Esophagus muscularis mucosa (tissue), 4 donors: ENCODE measurements at regions not wholly inside any gene's neighbourhood (a gene's known extent, or its start where the extent isn't known, plus 50 kb on each side); places are given as distances from the start of the nearest gene placed in this dataset.

Source experiments
- DNase-seq: peaks from one replicate; pipeline ENCODE4 v3.0.0-alpha.2; 2017; ENCODE audit errors: extremely low spot score
- H3K27ac ChIP-seq, 4 donors: fragments of 200-600 bp; sonication (generic); replicated peaks in 1 of 4; 1 replicate in 3 of 4; 2 replicates in 1 of 4; pipeline ENCODE4 v1.5.1; 2016 to 2019; ENCODE audit warnings: mild to moderate bottlenecking in 1 of 4
- H3K27me3 ChIP-seq, 4 donors: fragments of 200-600 bp; sonication (generic); one replicate each; pipeline versions ENCODE4 v1.5.1 to v1.6.0; 2016 to 2019
- H3K36me3 ChIP-seq, 4 donors: fragments of 200-600 bp; sonication (generic); one replicate each; pipeline ENCODE4 v1.5.1; 2016 to 2019
- H3K4me1 ChIP-seq, 4 donors: fragments of 200-600 bp; sonication (generic); one replicate each; pipeline ENCODE4 v1.5.1; 2016 to 2019
- H3K4me3 ChIP-seq, 4 donors: fragments of 200-600 bp; sonication (generic); 1 replicate in 2 of 4; 2 replicates in 2 of 4; pipeline ENCODE4 v1.5.1; 2016 to 2019; ENCODE audit warnings: mild to moderate bottlenecking in 4 of 4, moderate library complexity in 1 of 4
- H3K9me3 ChIP-seq, 4 donors: fragments of 200-600 bp; sonication (generic); 1 replicate in 3 of 4; 2 replicates in 1 of 4; pipeline ENCODE4 v1.5.1; 2016 to 2019
- CTCF ChIP-seq, 3 experiments: fragments of 200-600 bp in 2 of 3; fragments of 450-650 bp in 1 of 3; sonication (generic) in 2 of 3; IDR thresholded peaks; one replicate each; pipeline ENCODE4 v1.5.1; 2017 to 2019; ENCODE audit warnings: antibody characterized with exemption in 3 of 3, mild to moderate bottlenecking in 2 of 3, moderate library complexity in 1 of 3
- EP300 ChIP-seq: sonication (generic); formaldehyde crosslinking; IDR thresholded peaks from one replicate; pipeline ENCODE4 v1.6.1; 2017; ENCODE audit warnings: antibody characterized with exemption
- POLR2A ChIP-seq: fragments of 450-650 bp; IDR thresholded peaks from one replicate; pipeline ENCODE4 v1.6.1; 2017; ENCODE audit warnings: antibody characterized with exemption, moderate library complexity, mild to moderate bottlenecking, low read depth
- POLR2AphosphoS5 ChIP-seq, 2 donors: sonication (generic); formaldehyde crosslinking; IDR thresholded peaks; one replicate each; pipeline ENCODE4 v1.6.1; 2017; ENCODE audit warnings: antibody characterized with exemption in 2 of 2
- WGBS: methylation state at CpG from one replicate; pipeline ENCODE4 v1.1.5; 2018; 5-methylcytosine and 5-hydroxymethylcytosine counted together
- intact Hi-C: fragments of 100-400 bp; cut with DNase I; formaldehyde crosslinking; loops from one replicate; pipeline ENCODE4 v1.15.1; 2023

- Histone ChIP-seq H3K27ac (no peak overlapping the region), H3K9me3 (peaks cover 0 to 5% (median 0%) of the 10 kb centered on the region in 4 donors), H3K36me3 (no peaks in the 10 kb centered on the region), H3K4me3 (no peak overlapping the region), H3K4me1 (no peaks in the 10 kb centered on the region), H3K27me3 (no peaks in the 10 kb centered on the region)
- DNase-seq, result no peak
- intact Hi-C loops, result no loop called here
- 35% methylated on average over 1 of the region's 1 CpG for WGBS
- TF ChIP-seq POLR2A (no peak), EP300 (no peak), CTCF (IDR thresholded peaks at IDR 0.05) (no peak), POLR2AphosphoS5 (IDR thresholded peaks at IDR 0.05) (no peak)
Observed at GRCh38 chr9:11946531-11946930, 746.7 kb upstream of the TYRP1 start.

- intact Hi-C loops, result no loop called here
- H3K9me3 ChIP-seq, result no peaks in the 10 kb centered on the region
- TF ChIP-seq POLR2A (no peak), POLR2AphosphoS5 (IDR thresholded peaks at IDR 0.05) (no peak), CTCF (IDR thresholded peaks at IDR 0.05) (no peak), EP300 (no peak)
- 52% methylated on average over 4 of the region's 4 CpGs for WGBS
- no peaks in the 10 kb centered on the region for H3K27me3 ChIP-seq
- H3K4me1 ChIP-seq, result no peaks in the 10 kb centered on the region
- no peaks in the 10 kb centered on the region for H3K36me3 ChIP-seq
- H3K27ac ChIP-seq, result no peak overlapping the region
- H3K4me3 ChIP-seq, result no peak overlapping the region
- no peak for DNase-seq
Observed at GRCh38 chr9:11962327-11962726, 730.9 kb upstream of the TYRP1 start.

GRCh38 chr9:11966786-11967185 is 726.4 kb upstream of the TYRP1 start:
- no peak for DNase-seq
- H3K4me1 ChIP-seq, result no peaks in the 10 kb centered on the region
- no peak overlapping the region for H3K27ac ChIP-seq
- no peaks in the 10 kb centered on the region for H3K36me3 ChIP-seq
- intact Hi-C loops, result no loop called here
- TF ChIP-seq EP300 (no peak), POLR2A (no peak), POLR2AphosphoS5 (IDR thresholded peaks at IDR 0.05) (no peak), CTCF (IDR thresholded peaks at IDR 0.05) (no peak)
- H3K27me3 ChIP-seq, result no peaks in the 10 kb centered on the region
- no peak overlapping the region for H3K4me3 ChIP-seq
- 79% methylated on average over 4 of the region's 4 CpGs for WGBS
- H3K9me3 ChIP-seq, result no peaks in the 10 kb centered on the region

GRCh38 chr9:11968631-11969030 is 724.6 kb upstream of the TYRP1 start:
- WGBS, result 78% methylated on average over 1 of the region's 1 CpG
- no peaks in the 10 kb centered on the region for H3K4me1 ChIP-seq
- H3K27ac ChIP-seq, result no peak overlapping the region
- no peaks in the 10 kb centered on the region for H3K9me3 ChIP-seq
- no peaks in the 10 kb centered on the region for H3K36me3 ChIP-seq
- H3K4me3 ChIP-seq, result no peak overlapping the region
- no peaks in the 10 kb centered on the region for H3K27me3 ChIP-seq
- intact Hi-C loops, result no loop called here
- TF ChIP-seq POLR2A (no peak), CTCF (IDR thresholded peaks at IDR 0.05) (no peak), EP300 (no peak), POLR2AphosphoS5 (IDR thresholded peaks at IDR 0.05) (no peak)
- no peak for DNase-seq

GRCh38 chr9:11973011-11973410 is 720.2 kb upstream of the TYRP1 start:
- DNase-seq, result no peak
- Histone ChIP-seq H3K4me3 (no peak overlapping the region), H3K27me3 (no peaks in the 10 kb centered on the region), H3K9me3 (no peaks in the 10 kb centered on the region), H3K4me1 (no peaks in the 10 kb centered on the region), H3K27ac (no peak overlapping the region), H3K36me3 (no peaks in the 10 kb centered on the region)
- WGBS, result 54% methylated on average over 1 of the region's 1 CpG
- TF ChIP-seq POLR2AphosphoS5 (IDR thresholded peaks at IDR 0.05), result no peak
- TF ChIP-seq EP300, result no peak
- no peak for TF ChIP-seq POLR2A
- TF ChIP-seq CTCF (IDR thresholded peaks at IDR 0.05), result no peak
- intact Hi-C loops, result no loop called here
